MM.1S (cell line): ENCODE measurements at regions not wholly inside any gene's neighbourhood (a gene's known extent, or its start where the extent isn't known, plus 50 kb on each side); places are given as distances from the start of the nearest gene placed in this dataset.

Source experiments
- DNase-seq: peaks from one replicate; pipeline ENCODE4 v3.0.0-alpha.2; 2015
- H2AFZ ChIP-seq: fragments of 300-600 bp; sonication (generic); 2 replicates; pipeline ENCODE4 v1.6.0; 2016; ENCODE audit warnings: antibody characterized with exemption, low read length
- H3F3A ChIP-seq: fragments of 300-600 bp; sonication (generic); 2 replicates; pipeline ENCODE4 v1.6.1; 2016; ENCODE audit warnings: mild to moderate bottlenecking, antibody characterized with exemption, low read length, moderate library complexity, mixed read lengths; ENCODE audit not compliant: insufficient read depth
- H3K27ac ChIP-seq: fragments of 300-600 bp; sonication (generic); 2 replicates; pipeline ENCODE4 v1.5.1; 2016; ENCODE audit warnings: mild to moderate bottlenecking, low read length
- H3K27me3 ChIP-seq: fragments of 300-600 bp; sonication (generic); replicated peaks from 2 replicates; pipeline ENCODE4 v1.6.0; 2016; ENCODE audit warnings: low read length; ENCODE audit not compliant: insufficient read depth
- H3K36me3 ChIP-seq: fragments of 300-600 bp; sonication (generic); replicated peaks from 2 replicates; pipeline ENCODE4 v1.6.1; 2016; ENCODE audit warnings: mild to moderate bottlenecking, low read length, mixed read lengths; ENCODE audit not compliant: insufficient read depth
- H3K4me1 ChIP-seq: fragments of 300-600 bp; sonication (generic); 2 replicates; pipeline ENCODE4 v1.6.1; 2016; ENCODE audit warnings: low read length, mixed read lengths
- H3K4me2 ChIP-seq: fragments of 300-600 bp; sonication (generic); 2 replicates; pipeline ENCODE4 v1.6.0; 2016; ENCODE audit warnings: low read depth, low read length
- H3K4me3 ChIP-seq: fragments of 300-600 bp; sonication (generic); 2 replicates; pipeline ENCODE4 v1.5.1; 2016; ENCODE audit warnings: low read length, mixed read lengths
- H3K79me2 ChIP-seq: fragments of 300-600 bp; sonication (generic); 2 replicates; pipeline ENCODE4 v1.6.1; 2016; ENCODE audit warnings: mixed run types, low read length, mixed read lengths
- H3K9ac ChIP-seq: fragments of 300-600 bp; sonication (generic); 2 replicates; pipeline ENCODE4 v1.6.1; 2016; ENCODE audit warnings: low read length, mixed read lengths
- H3K9me2 ChIP-seq: fragments of 300-600 bp; sonication (generic); replicated peaks from 2 replicates; pipeline ENCODE4 v1.6.1; 2016; ENCODE audit warnings: mild to moderate bottlenecking, low read length, mixed read lengths; ENCODE audit not compliant: insufficient read depth
- H3K9me3 ChIP-seq: fragments of 300-600 bp; sonication (generic); replicated peaks from 2 replicates; pipeline ENCODE4 v1.6.1; 2016; ENCODE audit warnings: mild to moderate bottlenecking, low read length, mixed read lengths; ENCODE audit not compliant: insufficient read depth
- H4K20me1 ChIP-seq: fragments of 300-600 bp; sonication (generic); 2 replicates; pipeline ENCODE4 v1.6.1; 2016; ENCODE audit warnings: mild to moderate bottlenecking, low read length, moderate library complexity, mixed read lengths; ENCODE audit not compliant: insufficient read depth
- CTCF ChIP-seq: fragments of 300-600 bp; sonication (generic); IDR thresholded peaks from 2 replicates; pipeline ENCODE4 v1.5.1; 2016; ENCODE audit warnings: antibody characterized with exemption, low read length, mixed read lengths
- EZH2 ChIP-seq: fragments of 300-600 bp; sonication (generic); optimal IDR thresholded peaks from 2 replicates; pipeline ENCODE3; 2017; ENCODE audit warnings: low read depth, mild to moderate bottlenecking, antibody characterized with exemption, low read length, mixed read lengths
- EZH2phosphoT487 ChIP-seq: fragments of 300-600 bp; sonication (generic); IDR thresholded peaks from 2 replicates; pipeline ENCODE4 v1.6.1; 2018; ENCODE audit warnings: antibody characterized with exemption, low read length

GRCh38 chr10:31166606-31167005 is 134.9 kb upstream of the ZNF438 start:
- Histone ChIP-seq H4K20me1 (no peaks in the 10 kb centered on the region), H3F3A (no peaks in the 10 kb centered on the region), H3K27ac (no peak overlapping the region), H2AFZ (no peak overlapping the region), H3K9me2 (no peaks in the 10 kb centered on the region), H3K9me3 (no peaks in the 10 kb centered on the region), H3K27me3 (no peaks in the 10 kb centered on the region), H3K4me3 (no peak overlapping the region), H3K4me1 (no peaks in the 10 kb centered on the region), H3K9ac (no peak overlapping the region), H3K4me2 (no peak overlapping the region), H3K79me2 (no peaks in the 10 kb centered on the region), H3K36me3 (no peaks in the 10 kb centered on the region)
- TF ChIP-seq EZH2: no peak
- TF ChIP-seq EZH2phosphoT487: no peak
- TF ChIP-seq CTCF: no peak
- no peak for DNase-seq

- Histone ChIP-seq H3K9me2 (no peaks in the 10 kb centered on the region), H3K27ac (no peak overlapping the region), H3K4me2 (no peak overlapping the region), H3K27me3 (no peaks in the 10 kb centered on the region), H3K4me1 (no peaks in the 10 kb centered on the region), H3K4me3 (no peak overlapping the region), H2AFZ (no peak overlapping the region), H3K9me3 (no peaks in the 10 kb centered on the region), H3F3A (no peaks in the 10 kb centered on the region), H4K20me1 (no peaks in the 10 kb centered on the region), H3K36me3 (no peaks in the 10 kb centered on the region), H3K9ac (no peak overlapping the region), H3K79me2 (no peaks in the 10 kb centered on the region)
- TF ChIP-seq EZH2 (no peak), CTCF (no peak), EZH2phosphoT487 (no peak)
- no peak for DNase-seq
These were observed 139.0 kb upstream of the ZNF438 start for GRCh38 chr10:31170636-31171035.

- no peak overlapping the region for H3K4me3 ChIP-seq
- TF ChIP-seq EZH2 (no peak), EZH2phosphoT487 (no peak), CTCF (no peak)
- H3K9me2 ChIP-seq: no peaks in the 10 kb centered on the region
- H3F3A ChIP-seq: no peaks in the 10 kb centered on the region
- H4K20me1 ChIP-seq: no peaks in the 10 kb centered on the region
- H3K4me1 ChIP-seq: no peaks in the 10 kb centered on the region
- no peak for DNase-seq
- no peaks in the 10 kb centered on the region for H3K36me3 ChIP-seq
- H2AFZ ChIP-seq: no peak overlapping the region
- H3K4me2 ChIP-seq: no peak overlapping the region
- no peaks in the 10 kb centered on the region for H3K27me3 ChIP-seq
- no peaks in the 10 kb centered on the region for H3K79me2 ChIP-seq
- no peak overlapping the region for H3K9ac ChIP-seq
- no peaks in the 10 kb centered on the region for H3K9me3 ChIP-seq
- H3K27ac ChIP-seq: no peak overlapping the region
These were observed 139.9 kb upstream of the ZNF438 start for GRCh38 chr10:31171402-31172083.
